GM12872 (cell line): ENCODE measurements at regions not wholly inside any gene's neighbourhood (a gene's known extent, or its start where the extent isn't known, plus 50 kb on each side); places are given as distances from the start of the nearest gene placed in this dataset.

Experiments
- CTCF ChIP-seq: IDR thresholded peaks from 3 replicates; pipeline ENCODE4 v1.5.1; 2011; ENCODE audit warnings: low read depth, mild to moderate bottlenecking, low read length, moderate library complexity; ENCODE audit not compliant: insufficient read depth

DNA sequence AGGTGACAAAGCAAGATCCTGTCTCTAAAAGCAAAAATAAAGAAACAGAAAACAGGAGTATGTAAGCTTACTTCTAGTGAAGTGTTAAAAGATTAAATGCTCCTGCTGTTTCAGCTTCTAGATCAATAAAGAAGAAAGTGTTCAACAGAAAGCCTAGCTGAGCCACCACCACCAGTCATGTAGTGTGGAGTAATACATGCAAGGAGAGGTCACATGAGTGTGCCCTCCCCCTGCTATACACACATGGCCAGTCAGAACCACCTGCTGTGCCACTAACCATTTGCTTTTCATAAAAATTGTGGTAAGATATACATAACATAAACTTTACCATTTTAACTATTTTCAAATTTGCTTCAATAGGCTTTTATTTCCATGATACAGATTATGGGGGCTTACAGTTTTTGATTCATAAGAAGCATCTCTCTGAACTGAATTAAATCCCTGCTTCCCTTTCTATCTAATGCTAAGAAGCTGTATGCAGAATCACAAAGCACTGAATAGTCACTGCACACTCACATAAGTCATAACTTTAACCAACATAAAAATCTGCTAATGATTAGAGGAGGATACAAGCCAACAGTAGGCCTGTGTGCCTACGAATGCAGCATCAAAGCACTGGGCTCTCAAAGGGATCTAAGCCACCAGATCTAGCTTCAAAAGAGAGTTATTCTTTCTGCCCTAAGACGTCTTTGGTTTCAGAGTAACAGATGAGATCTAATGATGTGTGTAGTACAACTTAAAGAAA lies 515.5 kb downstream of the C12orf50 start:
- no peak for TF ChIP-seq CTCF

DNA sequence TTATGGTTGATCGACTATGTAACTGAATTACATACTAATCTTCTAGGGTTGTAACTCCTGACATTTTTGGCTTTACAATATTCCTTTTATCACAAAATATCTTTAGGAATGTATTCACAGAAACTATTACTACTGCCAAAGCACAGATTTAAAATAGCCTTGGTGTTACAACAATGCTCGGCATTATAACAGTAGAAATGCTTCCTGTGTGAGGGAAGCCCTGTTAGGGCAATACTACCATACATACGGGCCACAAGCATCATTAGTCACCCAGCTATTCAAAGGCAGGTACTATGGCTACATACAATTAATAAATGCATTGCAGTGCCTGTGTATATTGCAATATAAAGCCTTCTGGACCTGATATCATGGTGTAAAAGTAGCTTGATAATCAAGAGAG lies 517.8 kb downstream of the C12orf50 start:
- no peak for TF ChIP-seq CTCF

DNA sequence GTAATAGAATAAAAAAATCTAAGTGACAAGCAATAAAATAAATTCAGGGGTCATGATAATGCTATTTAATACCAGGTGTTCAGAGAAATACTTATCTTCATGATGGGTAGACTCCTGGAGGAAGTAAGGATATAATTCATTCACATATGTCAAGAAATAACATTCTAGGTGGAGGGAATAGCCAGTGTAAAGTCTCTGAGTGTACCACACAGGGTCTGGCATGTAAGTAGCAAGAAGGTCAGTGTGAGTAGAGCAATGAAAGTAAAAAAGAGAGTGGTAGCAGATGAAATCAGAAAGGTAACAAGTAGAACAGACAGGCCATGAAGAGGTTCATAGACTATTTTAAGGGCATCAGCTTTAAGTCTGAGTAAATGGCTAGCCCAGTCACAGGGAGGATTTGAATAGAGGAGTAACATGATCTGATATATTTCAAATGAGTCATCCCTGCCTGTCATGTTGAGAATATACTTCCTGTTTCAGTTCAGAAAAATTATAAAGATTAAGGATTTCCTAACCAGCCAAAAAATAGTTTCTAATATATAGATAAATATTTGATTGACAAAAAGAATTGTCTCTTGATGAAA lies 519.9 kb downstream of the C12orf50 start:
- TF ChIP-seq CTCF, result no peak

GRCh38 chr12:87491598-87491997 lies 537.6 kb downstream of the C12orf50 start:
- no peak for TF ChIP-seq CTCF

DNA sequence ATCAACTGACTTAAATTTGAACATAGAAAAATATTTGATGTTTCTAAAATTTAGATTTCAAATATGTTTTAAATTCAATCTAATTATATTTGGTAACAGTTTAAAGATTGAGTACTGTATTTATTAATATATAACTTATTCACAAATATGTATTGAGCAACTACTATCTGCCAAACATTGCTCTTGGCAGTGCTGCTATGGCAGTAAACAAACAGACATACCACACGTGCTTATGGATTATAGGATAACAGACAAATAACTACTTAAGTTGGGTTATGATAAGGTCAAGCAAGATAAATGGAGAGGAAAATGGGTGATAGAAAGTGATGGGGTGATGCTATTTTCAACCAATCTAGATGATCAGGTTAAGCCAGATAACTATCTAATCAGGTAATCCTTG lies 538.1 kb downstream of the C12orf50 start:
- no peak for TF ChIP-seq CTCF

- no peak for TF ChIP-seq CTCF
These were observed 559.9 kb downstream of the C12orf50 start for GRCh38 chr12:87469295-87469694.

- TF ChIP-seq CTCF, result no peak
These were observed 561.3 kb downstream of the C12orf50 start for GRCh38 chr12:87467936-87468335.

DNA sequence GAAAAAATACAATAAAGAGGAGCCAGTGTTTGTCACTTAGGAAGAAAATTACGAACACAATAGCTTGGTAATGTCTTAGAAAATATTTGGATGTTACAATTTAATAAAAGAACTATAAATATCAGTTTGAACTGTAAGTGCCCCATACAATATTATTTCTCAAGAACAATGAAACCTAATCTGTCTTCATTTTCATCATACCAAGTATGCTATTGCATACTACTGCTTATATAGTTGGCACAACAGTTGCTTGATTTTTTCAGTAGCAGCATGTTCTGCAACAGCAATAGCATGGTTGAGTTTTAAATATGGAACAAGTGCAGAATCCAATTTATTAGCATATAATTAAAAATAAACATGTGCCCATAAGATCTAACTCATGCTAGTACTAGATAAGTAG lies 564.6 kb downstream of the C12orf50 start:
- TF ChIP-seq CTCF, result no peak
